ENCODE measurements at regions not wholly inside any gene's neighbourhood (a gene's known extent, or its start where the extent isn't known, plus 50 kb on each side); places are given as distances from the start of the nearest gene placed in this dataset.

DNA sequence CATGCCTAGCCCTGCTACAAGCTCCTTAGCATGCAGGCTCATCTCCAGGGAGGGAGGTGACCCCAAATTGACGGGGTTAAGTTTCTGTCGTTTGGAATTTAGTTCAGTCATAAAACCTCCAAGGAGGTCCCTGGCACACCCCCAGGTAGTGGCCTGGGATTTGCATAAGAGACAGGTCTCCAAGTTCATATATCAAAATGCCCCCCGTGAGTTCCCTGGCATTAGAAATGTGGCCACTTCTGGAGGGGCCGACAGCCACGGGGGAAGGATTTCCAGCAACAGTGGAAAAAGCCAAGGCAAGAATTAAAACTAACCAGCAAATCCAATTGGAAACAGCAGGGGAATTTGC lies 228.8 kb downstream of the BCL11B start:
- no peak for DNase-seq (ENCODE audit: low read depth in 3 of 3)

GRCh38 chr14:99043756-99044155 lies 228.2 kb downstream of the BCL11B start:
- no peak for DNase-seq (ENCODE audit: low read depth in 3 of 3)

GRCh38 chr14:99047441-99048031 lies 224.5 kb downstream of the BCL11B start:
- DNase-seq (ENCODE audit: low read depth in 3 of 3): no peak

- no peak for DNase-seq (ENCODE audit: low read depth in 3 of 3)
Measured at GRCh38 chr14:99050309-99050708, 221.7 kb downstream of the BCL11B start.

DNA sequence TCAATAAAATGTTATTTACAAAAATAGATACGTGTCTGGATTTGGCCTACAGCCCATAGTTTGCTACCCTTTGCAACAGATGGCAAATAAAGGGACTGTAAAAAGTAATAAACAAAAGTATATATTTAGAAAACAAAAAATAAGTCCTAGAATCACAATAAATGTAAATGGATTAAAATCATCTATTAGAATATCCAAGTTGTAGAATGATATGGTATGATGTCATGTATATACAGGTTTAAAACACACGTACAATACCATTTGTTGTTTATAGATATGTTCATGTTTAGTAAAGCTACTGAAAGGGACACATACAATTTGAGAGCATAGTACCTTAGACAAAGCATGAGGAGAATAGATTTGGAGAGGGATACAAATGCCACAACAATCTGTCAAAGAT lies 219.5 kb downstream of the BCL11B start:
- DNase-seq (ENCODE audit: low read depth in 3 of 3): no peak

GRCh38 chr14:99055019-99055418 lies 217.0 kb downstream of the BCL11B start:
- DNase-seq (ENCODE audit: low read depth in 3 of 3): no peak

DNA sequence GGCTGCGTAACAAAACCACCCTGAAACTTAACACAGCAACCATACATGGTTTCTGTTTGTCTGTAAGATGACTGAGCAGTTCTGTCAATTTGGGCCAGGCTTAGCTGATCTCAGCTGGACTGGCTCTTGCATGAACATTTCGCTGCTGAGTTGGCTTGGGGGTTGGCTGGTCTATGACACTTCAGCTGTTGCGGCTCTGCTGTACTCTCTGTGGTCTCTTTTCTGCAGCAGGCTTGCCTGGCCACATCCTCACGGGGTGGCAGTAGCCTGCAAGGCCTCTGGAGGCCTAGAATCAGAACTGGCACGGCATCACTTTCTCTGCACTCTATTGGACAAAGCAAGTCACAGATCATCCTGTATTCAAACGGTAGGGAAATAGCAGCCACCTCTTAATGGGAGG lies 216.2 kb downstream of the BCL11B start:
- peak in 1 of 3 experiments; percentile 2 for DNase-seq (ENCODE audit: low read depth in 3 of 3)

DNA sequence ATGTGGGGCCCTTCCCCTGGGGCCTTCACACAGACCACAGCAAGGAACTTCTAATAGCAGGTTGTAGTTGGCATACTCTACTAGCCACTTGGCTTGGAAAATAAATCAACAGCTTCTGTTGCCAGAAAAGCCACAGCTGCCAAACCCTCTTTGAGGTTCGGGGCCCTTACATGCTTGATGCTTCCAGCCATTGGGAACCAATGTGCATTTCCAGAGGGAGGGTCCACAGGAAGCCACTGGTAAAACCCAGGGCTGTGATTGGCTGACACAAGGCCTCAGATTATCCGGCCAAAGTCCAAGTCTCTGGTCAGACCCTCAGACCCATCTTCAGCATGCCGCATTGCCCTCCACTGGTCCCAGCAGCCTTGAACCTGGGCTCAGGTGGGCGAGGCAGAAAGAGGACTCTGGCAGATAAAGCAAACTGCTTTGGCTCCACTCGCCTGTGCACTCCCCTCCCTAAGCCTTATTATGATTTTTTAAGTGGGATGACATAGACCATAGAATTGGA lies 214.4 kb downstream of the BCL11B start:
- no peak for DNase-seq (ENCODE audit: low read depth in 3 of 3)

- DNase-seq (ENCODE audit: low read depth in 3 of 3): no peak
Measured at GRCh38 chr14:99058542-99058941, 213.5 kb downstream of the BCL11B start.

- DNase-seq (ENCODE audit: low read depth in 3 of 3): no peak
Measured at GRCh38 chr14:99062216-99062615, 209.8 kb downstream of the BCL11B start.

DNA sequence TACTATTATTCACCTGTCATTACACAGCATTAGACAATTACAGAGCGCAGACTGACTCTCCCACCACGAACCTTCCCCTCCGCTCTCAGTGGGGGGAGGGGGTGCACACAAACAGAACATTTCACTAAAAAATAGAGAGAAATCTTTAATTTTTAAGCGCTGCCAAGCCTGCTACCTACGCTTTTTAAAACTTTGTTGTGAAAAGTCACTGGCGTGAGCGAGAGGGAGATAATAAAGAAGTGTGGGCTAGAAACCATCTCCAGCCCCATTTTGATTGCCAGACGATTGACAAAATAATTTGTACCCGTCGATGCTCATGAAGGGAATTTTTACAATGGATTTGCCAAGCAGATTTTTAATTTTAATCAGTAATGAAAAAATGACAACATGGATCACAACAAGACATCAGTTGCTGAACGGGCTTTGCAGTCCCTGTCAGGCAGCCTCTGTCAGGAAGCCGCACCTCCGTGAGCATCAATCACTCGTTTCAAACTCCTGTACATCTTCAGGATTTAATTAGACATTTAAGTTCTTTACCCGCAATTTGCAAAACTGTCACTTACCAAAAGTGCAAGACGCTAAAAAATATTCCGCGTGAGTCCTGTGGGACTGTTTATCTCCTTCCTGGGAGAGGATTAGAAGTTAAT lies 209.1 kb downstream of the BCL11B start:
- no peak for DNase-seq (ENCODE audit: low read depth in 3 of 3)

DNA sequence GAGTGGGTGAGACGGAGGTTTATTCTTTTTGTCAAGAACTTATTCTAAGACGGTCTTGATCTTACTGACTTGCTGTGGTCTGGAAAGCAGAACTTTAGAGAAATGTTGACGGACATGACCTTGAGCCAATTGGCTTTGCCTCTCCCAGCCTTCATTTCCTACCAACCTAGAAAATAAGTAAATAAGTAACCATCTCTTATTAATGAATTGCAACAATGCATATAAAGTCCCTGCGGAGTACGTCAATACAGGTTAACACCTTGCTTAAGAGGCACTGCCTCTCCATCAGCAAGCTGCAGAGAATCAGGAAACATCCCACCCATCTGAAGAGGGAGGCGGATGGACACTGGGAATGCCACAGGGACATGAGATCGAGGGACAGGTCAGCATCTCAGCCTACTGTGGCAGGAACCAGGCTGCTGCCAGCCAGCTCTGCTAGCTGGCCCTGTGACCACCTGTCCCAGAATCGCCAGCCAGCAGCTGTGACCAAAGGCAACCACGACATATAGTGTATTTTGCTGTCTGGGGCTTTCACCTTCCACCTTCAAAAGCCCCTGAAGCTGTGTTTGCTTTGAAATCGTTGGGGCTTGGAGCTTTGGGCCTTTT lies 208.3 kb downstream of the BCL11B start:
- no peak for DNase-seq (ENCODE audit: low read depth in 3 of 3)

GRCh38 chr14:99064262-99064954 lies 207.6 kb downstream of the BCL11B start:
- no peak for DNase-seq (ENCODE audit: low read depth in 3 of 3)

- DNase-seq (ENCODE audit: low read depth in 3 of 3): no peak
Measured at GRCh38 chr14:99065551-99065950, 206.4 kb downstream of the BCL11B start.

DNA sequence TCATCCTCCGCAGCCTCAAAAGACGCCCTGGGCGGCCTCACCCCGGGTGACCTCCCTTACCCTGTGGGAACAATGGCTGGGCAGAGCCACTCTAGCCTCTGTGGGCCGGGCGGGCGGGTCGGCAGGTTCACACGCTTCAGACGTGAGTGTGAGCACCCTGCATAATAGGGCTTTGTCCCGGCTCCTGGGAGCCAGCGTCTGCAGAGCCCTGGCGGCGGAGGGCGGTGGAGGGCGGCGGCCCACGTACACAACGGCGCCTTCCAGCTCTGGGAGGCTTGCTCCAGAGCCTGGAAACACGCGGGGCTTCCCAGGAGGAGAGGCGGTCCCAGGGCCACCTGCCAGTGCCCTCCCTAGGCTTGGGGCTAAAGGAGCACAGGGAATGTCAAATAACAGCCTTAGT lies 205.6 kb downstream of the BCL11B start:
- no peak for DNase-seq (ENCODE audit: low read depth in 3 of 3)

- no peak for DNase-seq (ENCODE audit: low read depth in 3 of 3)
Measured at GRCh38 chr14:99067141-99067920, 204.7 kb downstream of the BCL11B start.

DNA sequence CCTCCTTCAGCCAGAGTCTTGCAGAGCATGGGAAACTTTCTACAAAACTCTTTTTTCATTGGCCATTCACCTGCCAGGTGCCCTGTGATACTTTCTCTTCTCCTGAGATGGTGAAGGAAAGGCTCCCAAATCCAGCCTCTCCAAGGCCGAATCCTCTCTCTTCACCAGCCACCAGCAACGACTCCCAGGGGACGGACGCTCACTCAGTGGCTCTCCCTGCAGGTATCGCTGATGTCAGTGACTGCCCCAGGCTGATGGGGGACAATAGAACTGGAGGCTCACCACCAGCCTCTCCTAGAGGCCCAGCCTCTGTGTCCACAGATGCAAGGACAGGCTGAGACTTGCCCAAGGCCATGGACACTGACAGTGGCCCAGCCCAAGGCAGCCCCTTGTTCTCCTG lies 204.1 kb downstream of the BCL11B start:
- DNase-seq (ENCODE audit: low read depth in 3 of 3): no peak

DNA sequence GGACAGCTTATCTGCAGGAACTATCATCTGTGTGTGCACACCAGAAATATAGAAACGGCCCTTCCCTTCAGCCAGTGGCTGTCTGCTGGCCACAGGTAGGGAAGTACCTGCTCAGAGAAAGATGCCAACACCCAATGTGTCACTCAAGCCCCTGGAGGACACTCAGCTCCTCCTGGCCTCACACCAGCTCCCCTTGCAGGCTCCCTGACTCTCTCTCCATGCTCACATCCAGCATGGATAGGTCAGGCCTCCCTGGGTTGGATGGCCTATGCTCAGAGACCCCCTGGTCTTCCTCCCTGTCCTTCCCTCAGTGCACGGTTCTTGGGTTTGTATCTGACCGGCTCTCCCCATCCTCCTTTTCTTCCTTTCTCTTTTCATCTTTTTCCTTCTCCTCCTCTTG lies 202.1 kb downstream of the BCL11B start:
- no peak for DNase-seq (ENCODE audit: low read depth in 3 of 3)

DNA sequence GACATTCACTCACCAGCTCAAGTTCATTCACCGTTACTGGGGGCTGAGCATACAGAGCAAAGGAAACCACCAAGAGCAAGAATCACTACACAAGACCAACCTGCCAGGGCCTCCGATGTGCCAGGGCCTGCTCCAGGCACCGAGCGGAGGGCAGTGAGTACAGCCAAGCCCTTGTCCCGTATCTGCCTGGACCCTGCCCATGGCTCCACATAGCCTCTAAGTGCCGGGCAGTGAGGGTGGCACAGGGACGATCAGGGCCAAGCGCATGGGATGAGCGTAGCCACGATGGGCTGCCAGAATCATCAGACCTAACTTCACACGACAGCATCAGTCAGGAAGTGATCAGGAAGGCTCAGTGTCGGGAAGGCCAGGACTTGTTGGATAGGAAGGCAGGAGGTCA lies 199.6 kb downstream of the BCL11B start:
- no peak for DNase-seq (ENCODE audit: low read depth in 3 of 3)

GRCh38 chr14:99072956-99073355 lies 199.0 kb downstream of the BCL11B start:
- DNase-seq (ENCODE audit: low read depth in 3 of 3): no peak

DNA sequence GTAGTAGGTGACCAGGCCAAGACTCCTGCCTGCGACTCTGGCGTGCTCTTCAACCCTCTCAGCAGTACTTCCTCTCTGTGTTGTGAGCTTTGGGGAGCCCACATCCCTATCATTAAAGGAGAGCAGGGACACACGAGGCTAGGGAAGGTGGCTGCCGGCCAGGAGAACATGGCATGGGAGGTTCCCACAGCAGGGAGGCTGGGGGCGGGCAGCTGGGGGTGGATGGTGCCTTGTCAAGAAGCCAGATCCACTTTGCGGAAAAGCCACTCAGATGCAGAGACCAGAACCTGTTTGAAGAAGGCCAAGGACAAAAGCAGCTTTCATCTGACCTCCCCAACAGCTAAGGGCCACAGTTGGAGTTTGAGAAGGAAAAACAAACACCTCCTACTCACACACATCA lies 198.6 kb downstream of the BCL11B start:
- no peak for DNase-seq (ENCODE audit: low read depth in 3 of 3)

DNA sequence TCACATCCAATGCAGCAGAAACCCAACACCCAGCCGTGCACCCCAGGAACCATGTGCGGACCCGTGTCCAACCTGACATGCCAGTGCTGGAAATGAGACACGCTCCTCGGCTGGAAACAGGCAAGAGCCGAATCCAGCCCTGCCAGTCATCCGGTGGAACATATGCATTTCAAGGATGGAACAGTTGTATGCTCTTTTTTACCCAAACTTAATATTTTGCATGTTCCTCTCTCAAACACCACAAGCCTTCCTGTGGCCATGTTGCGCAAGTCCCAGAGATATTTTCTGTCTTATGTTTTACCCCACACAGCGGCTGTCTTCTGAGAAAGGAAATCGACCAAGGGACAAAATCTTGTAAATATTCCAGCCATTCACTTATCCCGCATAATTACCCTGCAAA lies 196.9 kb downstream of the BCL11B start:
- no peak for DNase-seq (ENCODE audit: low read depth in 3 of 3)

All from stimulated activated CD4-positive, alpha-beta T cell treated with anti-CD3 and anti-CD28 coated beads, TNF-alpha, amount 100 ng/mL, for 24 hours (primary cell).